GM18499 (cell line): ENCODE measurements at regions not wholly inside any gene's neighbourhood (a gene's known extent, or its start where the extent isn't known, plus 50 kb on each side); places are given as distances from the start of the nearest gene placed in this dataset.

Experiments
- ATAC-seq: cut with Tn5 transposase; IDR thresholded peaks from one replicate; pipeline ENCODE4 v1.9.1; 2021; ENCODE audit warnings: moderate number of reproducible peaks; ENCODE audit not compliant: insufficient read depth, unreplicated experiment

DNA sequence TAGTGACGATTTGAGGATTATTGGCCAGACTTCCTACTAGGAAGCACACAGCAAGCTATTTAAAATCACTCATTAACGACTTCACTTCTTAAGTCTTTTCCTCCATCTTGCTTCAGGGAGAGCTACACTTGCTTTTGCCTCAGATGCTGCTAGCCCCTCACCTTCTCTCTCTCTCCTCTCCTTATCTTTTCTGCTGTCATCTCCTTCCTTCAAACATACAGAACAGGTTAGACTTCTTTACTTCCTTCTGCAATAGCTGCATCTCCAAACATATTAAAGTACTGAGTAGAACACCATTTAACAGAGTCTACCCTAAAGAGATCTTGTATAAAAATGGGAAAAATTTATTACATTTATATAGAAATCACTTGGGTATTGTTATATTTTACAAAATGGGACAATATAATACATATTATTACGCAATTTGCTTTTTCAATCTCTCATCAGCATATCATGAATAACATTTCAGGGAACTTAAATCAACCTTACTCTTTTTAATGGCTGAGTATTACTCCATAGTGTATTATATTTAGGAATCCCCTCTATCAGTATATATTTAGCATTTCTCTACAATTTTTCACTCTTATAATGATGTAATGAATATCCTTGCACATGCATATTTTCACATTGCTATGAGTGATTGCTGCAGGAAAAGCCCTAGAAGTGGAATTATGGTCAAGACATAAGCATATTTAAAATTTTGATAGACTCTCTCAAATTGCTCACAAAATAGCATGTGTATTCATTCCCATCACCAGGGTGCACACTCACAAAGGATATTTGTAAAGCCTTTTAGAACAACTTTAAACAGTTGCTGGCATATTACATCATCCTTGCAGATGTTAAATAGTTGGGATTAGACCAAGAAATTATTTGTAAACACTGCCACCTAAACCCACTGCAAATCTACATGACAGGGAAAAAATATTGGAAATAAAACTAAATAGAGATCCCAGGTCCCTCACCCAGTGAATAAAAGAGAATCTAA is 164.5 kb upstream of the NFIB start:
- no peak for ATAC-seq

DNA sequence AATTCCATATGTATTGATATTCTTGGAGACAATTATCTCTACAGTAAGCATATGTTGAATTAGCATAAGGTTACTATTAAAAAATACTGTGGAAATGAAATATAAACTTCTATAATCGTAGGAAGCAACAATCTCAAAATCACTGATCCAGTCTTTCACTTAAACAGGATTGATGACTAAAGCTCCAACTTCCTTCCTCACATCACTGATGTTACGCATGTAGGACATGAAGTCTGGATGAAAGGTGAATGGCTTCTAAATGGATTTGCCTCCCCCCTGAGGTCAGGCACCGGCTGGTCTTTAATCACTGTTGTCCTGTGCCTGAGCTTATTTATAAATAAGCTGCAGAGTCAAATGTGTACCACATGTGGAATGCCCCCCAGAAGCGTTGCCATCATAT is 157.1 kb upstream of the NFIB start:
- ATAC-seq, result no peak

GRCh38 chr9:14467675-14468374 is 153.9 kb upstream of the NFIB start:
- ATAC-seq, result no peak

DNA sequence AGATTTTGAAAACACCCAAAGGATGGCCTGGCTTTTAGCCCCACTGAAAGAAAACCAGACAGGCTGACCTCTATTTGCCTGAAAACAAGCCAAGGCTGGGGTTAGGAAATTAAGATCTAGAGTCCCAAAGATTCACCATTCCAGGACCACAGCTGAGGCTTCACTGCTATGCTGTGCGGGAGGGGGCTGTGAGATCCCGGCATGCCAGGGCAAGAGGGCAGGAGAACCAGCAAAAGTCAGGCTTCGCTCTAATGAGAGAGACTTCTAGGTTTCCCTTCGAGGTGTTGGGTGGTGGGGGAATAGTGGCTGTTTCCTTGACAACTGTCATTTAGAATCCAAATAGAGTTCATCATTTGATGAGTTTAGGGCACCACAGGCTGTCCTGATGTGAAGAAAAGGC is 152.9 kb upstream of the NFIB start:
- ATAC-seq, result no peak

GRCh38 chr9:14466429-14466818 is 152.5 kb upstream of the NFIB start:
- ATAC-seq, result no peak

DNA sequence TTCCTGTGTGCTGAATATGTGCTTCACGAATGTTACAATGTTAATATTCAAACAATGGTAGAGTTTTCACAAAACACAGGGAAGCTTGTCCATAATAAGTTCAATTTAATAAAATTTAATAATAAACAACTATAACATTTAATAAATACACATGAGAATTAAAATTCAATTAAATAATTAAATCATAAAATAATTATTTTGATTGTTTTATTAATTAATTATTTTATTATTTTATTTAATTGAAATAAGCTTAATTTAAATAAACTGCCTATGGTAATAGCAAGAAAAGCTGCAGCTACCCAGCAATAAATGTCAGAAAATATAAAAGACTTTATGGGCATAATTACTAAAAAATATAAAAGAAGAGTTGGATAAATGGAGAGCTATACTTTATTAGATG is 149.0 kb upstream of the NFIB start:
- ATAC-seq, result no peak

DNA sequence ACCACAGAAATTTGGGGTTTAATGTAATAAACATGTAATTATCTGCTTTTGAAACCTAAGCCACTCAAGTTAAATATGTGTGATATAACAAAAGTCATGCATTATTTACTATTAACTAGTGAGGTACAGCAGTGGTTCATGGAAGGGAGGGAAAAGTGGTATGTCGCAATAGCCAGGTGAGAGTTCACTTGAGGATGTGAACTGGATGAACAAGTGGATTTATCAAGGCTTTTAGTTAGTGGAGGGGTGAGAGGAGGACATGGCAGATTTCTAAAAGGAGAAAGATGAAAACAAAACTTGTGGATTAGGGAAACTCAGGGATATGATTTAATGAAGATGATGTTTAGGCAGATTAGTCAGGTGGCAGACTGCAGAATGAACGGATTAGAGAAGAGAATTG is 141.3 kb upstream of the NFIB start:
- ATAC-seq, result no peak

- ATAC-seq, result no peak
Observed at GRCh38 chr9:14453286-14453685, 139.3 kb upstream of the NFIB start.

GRCh38 chr9:14452539-14452938 is 138.6 kb upstream of the NFIB start:
- ATAC-seq, result no peak

DNA sequence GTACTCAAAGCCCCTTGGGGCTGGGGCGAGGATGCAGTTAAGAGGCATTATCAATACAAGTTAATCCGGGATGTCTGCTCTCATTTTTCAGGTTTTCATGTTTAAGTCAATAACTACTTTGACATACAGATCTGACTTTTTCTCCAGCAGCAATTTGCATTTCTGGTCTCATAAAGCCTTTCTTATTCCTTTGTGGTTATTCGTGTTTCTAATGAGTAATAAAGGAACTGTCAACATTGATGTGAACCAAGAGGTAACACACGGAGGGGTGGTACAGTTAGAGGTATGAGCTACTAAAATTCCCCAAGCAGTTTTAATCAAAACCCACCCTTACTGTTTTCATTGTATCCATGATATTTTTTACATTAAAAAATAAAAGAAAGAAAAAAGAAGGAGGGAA is 138.0 kb upstream of the NFIB start:
- ATAC-seq, result peak; percentile 95

GRCh38 chr9:14447103-14447502 is 133.2 kb upstream of the NFIB start:
- no peak for ATAC-seq

DNA sequence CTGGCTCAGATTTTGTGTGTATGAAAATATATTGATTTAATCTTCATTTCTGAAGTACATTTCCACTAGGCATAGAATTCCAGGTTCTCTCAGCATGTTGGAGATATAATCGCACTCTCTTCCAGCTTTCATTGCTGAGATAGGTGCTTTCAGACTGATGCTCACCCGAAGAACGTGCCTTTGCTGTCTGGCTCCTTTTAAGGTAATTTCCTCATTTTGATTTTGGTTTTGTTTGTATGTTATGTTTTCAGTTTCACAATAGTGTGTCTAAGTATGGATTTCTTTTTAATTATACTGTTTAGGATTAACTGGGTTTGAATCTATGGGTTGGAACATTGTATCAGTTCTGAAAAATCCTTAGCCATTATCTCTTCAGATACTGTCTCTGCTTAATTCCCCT is 132.0 kb upstream of the NFIB start:
- peak; percentile 54 for ATAC-seq

GRCh38 chr9:14442956-14443355 is 129.0 kb upstream of the NFIB start:
- no peak for ATAC-seq

- no peak for ATAC-seq
Observed at GRCh38 chr9:14441976-14442651, 128.2 kb upstream of the NFIB start.

DNA sequence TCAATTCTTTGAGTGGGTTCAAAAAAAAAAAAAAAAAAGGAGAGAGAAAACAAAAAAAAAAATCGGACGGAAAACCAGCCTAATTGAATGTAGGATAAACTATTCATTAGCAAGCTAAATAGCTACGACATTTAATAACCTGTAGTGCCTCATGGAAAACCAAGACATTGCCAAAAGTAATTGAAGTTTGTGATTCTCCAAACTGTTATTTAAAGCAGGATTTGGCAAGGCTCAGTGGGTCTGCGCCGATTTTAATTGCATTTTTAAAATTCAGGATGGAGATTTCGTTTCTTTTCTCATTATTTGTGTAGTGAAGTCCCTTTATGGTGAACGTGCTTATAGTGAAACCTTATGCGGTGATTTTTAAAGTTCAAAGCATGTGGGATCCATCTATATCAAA is 127.2 kb upstream of the NFIB start:
- no peak for ATAC-seq

DNA sequence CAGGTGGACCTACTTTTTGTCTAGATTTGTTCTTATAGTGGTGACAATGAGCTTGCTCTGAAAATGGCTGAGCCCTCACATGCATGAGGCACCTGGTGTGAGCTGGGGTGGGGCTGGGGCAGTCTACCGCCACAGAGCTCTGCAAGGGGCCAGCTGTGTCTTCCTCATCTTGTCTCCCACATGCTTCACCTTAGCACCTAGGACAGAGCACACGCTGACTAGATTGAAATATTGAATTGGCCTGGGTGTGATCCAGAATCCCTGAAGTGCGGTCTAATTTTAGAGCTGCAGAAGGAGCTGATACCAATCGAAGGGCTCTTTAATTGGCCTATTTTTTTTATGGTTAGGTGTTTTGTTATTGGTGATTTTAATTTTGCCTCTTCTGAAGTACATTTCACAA is 126.1 kb upstream of the NFIB start:
- no peak for ATAC-seq

GRCh38 chr9:14439555-14439954 is 125.6 kb upstream of the NFIB start:
- no peak for ATAC-seq

DNA sequence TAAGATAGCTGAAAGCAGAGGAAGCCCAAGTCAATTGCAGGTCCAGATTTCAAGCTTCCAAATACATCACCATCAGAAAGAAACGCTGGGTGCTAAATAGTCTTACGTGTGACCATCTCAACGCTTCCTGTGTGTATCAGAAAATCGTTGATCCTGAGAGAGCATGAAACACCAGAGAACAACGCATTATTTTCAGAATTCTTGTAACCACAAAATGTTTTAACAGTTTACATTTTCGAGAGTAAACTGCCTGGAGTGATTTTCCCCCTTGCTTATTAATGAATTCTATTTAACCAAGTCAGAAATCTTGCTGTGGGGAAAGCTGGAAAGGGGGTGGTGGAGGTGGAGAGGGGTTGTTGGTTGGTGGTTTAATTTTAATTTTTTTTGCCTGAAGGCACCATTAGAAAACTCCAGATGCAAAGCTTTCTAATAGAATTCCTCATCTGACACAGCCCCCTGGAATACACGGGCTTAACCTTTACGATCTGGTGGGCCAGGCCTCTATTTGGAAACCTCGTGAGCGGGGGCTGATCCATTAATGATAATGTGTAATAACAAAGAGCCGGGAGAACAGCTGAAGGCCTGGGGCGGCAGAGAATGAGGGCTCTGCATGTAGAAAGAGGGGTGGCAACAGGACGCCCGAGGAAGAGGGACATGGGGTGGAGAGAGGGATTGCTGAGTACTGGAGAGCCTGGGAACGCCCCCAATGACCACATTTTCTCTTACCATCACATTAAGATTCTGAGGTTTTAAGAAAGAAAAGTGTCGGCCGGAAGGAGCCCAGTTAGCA is 124.5 kb upstream of the NFIB start:
- ATAC-seq, result no peak

- ATAC-seq, result no peak
Observed at GRCh38 chr9:14437354-14438231, 123.7 kb upstream of the NFIB start.
